Parathyroid adenoma (tissue), 2 donors: ENCODE measurements at regions not wholly inside any gene's neighbourhood (a gene's known extent, or its start where the extent isn't known, plus 50 kb on each side); places are given as distances from the start of the nearest gene placed in this dataset.

Source experiments
- H2AFZ ChIP-seq: fragments of 300-600 bp; sonication (generic); one replicate; pipeline ENCODE4 v1.7.0; 2017; ENCODE audit warnings: antibody characterized with exemption, mild to moderate bottlenecking
- H3K27ac ChIP-seq: fragments of 300-600 bp; sonication (generic); one replicate; pipeline ENCODE4 v1.7.0; 2017
- H3K27me3 ChIP-seq: fragments of 300-600 bp; sonication (generic); one replicate; pipeline ENCODE4 v1.7.0; 2017; ENCODE audit warnings: low read length; ENCODE audit not compliant: control insufficient read depth, insufficient read depth
- H3K36me3 ChIP-seq: fragments of 300-600 bp; sonication (generic); one replicate; pipeline ENCODE4 v1.7.0; 2017; ENCODE audit warnings: low read length; ENCODE audit not compliant: control insufficient read depth, insufficient read depth
- H3K4me1 ChIP-seq: fragments of 300-600 bp; sonication (generic); one replicate; pipeline ENCODE4 v1.7.0; 2017; ENCODE audit warnings: control low read depth
- H3K4me2 ChIP-seq: fragments of 300-600 bp; sonication (generic); one replicate; pipeline ENCODE4 v1.7.0; 2017; ENCODE audit warnings: low read length
- H3K4me3 ChIP-seq: fragments of 300-600 bp; sonication (generic); one replicate; pipeline ENCODE4 v1.7.0; 2017; ENCODE audit warnings: low read depth, low read length
- H3K79me2 ChIP-seq: fragments of 300-600 bp; sonication (generic); one replicate; pipeline ENCODE4 v1.7.0; 2017; ENCODE audit warnings: control low read depth
- H3K9ac ChIP-seq: fragments of 300-600 bp; sonication (generic); one replicate; pipeline ENCODE4 v1.7.0; 2017; ENCODE audit warnings: mild to moderate bottlenecking
- H3K9me3 ChIP-seq: fragments of 300-600 bp; sonication (generic); one replicate; pipeline ENCODE4 v1.7.0; 2017; ENCODE audit warnings: low read length; ENCODE audit not compliant: control insufficient read depth
- TF ChIP-seq, protein P1 (sequence below): fragments of 300-600 bp; sonication (generic); IDR thresholded peaks from one replicate; pipeline ENCODE4 v1.7.0; 2017; ENCODE audit warnings: antibody characterized with exemption, mild to moderate bottlenecking
- donor health status: primary hyperparathyroidism.

DNA sequence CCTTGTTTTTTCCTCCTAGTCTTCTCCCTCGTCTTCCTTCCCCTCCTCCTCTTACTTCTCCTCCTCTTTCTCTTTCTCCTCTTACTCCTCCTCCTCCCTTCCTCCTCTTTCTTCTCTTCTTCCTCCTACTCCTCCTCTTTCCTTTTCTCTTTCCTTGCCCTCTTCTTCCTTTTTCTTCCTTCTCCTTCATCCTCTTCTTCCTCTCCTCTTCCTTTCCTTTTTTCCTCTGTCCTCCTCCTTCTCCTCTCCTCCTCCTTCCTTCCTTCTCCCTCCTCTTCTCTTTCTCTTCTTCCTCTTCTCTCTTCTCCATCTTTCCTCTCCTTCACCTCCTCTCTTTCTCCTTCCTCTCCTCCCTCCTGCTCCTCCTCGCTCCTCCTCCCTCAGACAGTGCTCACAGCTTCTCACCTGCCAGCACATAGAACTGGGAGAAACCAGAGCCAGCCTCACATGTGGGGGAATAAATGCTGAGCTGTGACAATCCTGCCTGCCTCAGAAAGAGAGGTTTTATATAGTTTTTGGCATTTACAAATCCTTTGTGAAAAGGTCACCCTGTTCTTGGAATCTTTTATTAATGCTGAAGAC lies 84.3 kb upstream of the NLRP1 start:
- no peaks in the 10 kb centered on the region for H3K9me3 ChIP-seq
- H3K27me3 ChIP-seq: no peaks in the 10 kb centered on the region
- H3K79me2 ChIP-seq: no peaks in the 10 kb centered on the region

DNA sequence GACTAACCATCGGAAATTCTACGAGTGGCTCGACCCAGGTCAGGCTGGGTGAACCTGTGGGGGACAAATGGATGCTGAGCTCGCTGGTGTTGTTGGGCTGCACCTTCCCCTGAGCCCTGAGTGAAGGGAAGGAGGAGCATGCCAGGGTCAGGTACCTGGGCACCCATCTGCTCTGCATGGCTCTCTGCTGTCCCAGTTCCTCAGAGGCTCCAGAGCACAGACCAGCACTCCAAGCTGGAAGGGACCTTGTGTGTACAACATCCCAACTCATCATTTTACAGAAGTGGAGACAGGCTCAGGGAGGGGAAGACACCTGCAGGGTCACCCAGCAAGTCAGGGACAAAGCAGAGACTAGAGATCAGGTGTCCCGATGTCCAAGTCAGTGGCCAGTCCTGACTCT lies 84.9 kb upstream of the NLRP1 start:
- no peak overlapping the region for H3K27ac ChIP-seq
- no peaks in the 10 kb centered on the region for H3K27me3 ChIP-seq
- H3K79me2 ChIP-seq: no peaks in the 10 kb centered on the region
- H3K9me3 ChIP-seq: no peaks in the 10 kb centered on the region
- no peak overlapping the region for H3K9ac ChIP-seq
- no peaks in the 10 kb centered on the region for H3K4me1 ChIP-seq
- TF ChIP-seq, protein P1, sequence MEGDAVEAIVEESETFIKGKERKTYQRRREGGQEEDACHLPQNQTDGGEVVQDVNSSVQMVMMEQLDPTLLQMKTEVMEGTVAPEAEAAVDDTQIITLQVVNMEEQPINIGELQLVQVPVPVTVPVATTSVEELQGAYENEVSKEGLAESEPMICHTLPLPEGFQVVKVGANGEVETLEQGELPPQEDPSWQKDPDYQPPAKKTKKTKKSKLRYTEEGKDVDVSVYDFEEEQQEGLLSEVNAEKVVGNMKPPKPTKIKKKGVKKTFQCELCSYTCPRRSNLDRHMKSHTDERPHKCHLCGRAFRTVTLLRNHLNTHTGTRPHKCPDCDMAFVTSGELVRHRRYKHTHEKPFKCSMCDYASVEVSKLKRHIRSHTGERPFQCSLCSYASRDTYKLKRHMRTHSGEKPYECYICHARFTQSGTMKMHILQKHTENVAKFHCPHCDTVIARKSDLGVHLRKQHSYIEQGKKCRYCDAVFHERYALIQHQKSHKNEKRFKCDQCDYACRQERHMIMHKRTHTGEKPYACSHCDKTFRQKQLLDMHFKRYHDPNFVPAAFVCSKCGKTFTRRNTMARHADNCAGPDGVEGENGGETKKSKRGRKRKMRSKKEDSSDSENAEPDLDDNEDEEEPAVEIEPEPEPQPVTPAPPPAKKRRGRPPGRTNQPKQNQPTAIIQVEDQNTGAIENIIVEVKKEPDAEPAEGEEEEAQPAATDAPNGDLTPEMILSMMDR: no peak
- no peak overlapping the region for H2AFZ ChIP-seq
- no peak overlapping the region for H3K4me2 ChIP-seq
- no peak overlapping the region for H3K4me3 ChIP-seq
- no peaks in the 10 kb centered on the region for H3K36me3 ChIP-seq

More for the DNA sequence above, 84.3 kb upstream of the NLRP1 start:
- H3K27ac ChIP-seq: no peak overlapping the region
- no peak overlapping the region for H2AFZ ChIP-seq
- no peak overlapping the region for H3K9ac ChIP-seq
- no peak overlapping the region for H3K4me3 ChIP-seq
- H3K4me1 ChIP-seq: no peaks in the 10 kb centered on the region
- H3K4me2 ChIP-seq: no peak overlapping the region
- TF ChIP-seq, protein P1: no peak
- no peaks in the 10 kb centered on the region for H3K36me3 ChIP-seq

DNA sequence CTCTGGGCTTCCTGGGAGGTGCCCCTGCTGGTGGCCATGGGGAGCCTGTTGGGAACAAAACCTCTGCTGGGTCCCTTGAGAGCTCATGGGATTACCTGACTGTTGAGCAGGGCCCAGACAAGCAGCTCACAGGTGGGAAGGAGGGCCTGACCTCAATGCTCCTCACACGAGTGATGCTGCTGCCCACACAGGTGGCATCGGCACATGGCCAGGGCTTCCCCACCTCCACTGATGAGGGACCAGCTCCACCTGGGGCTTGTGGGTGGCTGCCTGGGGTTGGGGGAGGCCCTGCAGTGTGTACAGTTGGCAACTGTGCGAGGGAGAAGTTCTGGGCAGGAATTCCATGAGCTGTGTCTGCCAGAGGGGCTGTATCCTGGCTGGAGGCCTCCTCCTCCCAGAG lies 87.8 kb upstream of the NLRP1 start:
- Histone ChIP-seq H3K27me3 (no peaks in the 10 kb centered on the region), H2AFZ (no peak overlapping the region), H3K36me3 (no peaks in the 10 kb centered on the region), H3K4me2 (no peak overlapping the region), H3K4me1 (no peaks in the 10 kb centered on the region), H3K9me3 (no peaks in the 10 kb centered on the region), H3K9ac (no peak overlapping the region), H3K4me3 (no peak overlapping the region), H3K27ac (no peak overlapping the region), H3K79me2 (no peaks in the 10 kb centered on the region)
- TF ChIP-seq, protein P1: no peak

DNA sequence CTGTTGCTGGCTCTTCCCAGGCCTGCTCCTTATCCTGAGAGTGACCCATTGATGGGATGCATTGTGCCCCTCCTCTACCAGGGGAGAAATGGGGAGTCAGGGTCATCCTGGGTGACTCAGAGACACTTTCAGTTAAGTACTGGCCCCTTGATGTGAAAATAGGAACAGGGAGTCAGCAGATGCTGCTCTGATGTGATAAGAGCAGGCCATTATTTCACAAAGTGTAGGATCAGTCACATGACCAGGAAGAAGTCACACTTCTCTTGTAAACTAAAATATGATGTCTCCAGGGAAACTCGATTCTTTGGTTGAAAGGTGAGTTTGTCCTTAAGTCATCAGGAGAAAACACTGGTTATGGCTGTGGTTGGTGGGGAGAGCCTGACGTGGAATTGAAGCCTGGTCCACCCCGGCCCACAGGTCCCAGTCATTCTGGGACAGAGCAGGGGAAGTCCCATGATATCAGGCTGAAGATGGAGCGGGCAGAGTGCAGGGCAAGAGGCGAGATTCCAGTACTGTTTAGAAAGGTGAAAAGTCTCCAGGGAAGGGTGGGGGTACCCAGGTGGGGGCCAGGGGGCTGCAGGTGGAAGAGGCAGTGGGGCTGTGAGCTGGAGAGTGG lies 88.6 kb upstream of the NLRP1 start:
- Histone ChIP-seq H3K27me3 (no peaks in the 10 kb centered on the region), H3K4me1 (no peaks in the 10 kb centered on the region), H3K79me2 (no peaks in the 10 kb centered on the region), H3K9me3 (no peaks in the 10 kb centered on the region), H3K4me3 (no peak overlapping the region), H3K27ac (no peak overlapping the region), H3K36me3 (no peaks in the 10 kb centered on the region), H2AFZ (no peak overlapping the region), H3K9ac (no peak overlapping the region), H3K4me2 (no peak overlapping the region)
- TF ChIP-seq, protein P1: no peak
